Fibroblast of the aortic adventitia (primary cell): ENCODE measurements at regions not wholly inside any gene's neighbourhood (a gene's known extent, or its start where the extent isn't known, plus 50 kb on each side); places are given as distances from the start of the nearest gene placed in this dataset.

Experiments
- DNase-seq: peaks from one replicate; pipeline ENCODE4 v3.0.0-alpha.2; 2010; ENCODE audit warnings: low read depth
- H3K4me3 ChIP-seq: 2 replicates; pipeline ENCODE4 v1.5.1; 2011; ENCODE audit warnings: low read depth, mild to moderate bottlenecking, control low read depth, low read length, moderate library complexity
- TF ChIP-seq, protein P1 (sequence below): IDR thresholded peaks from 2 replicates; pipeline ENCODE4 v1.5.1; 2011; ENCODE audit warnings: mild to moderate bottlenecking, low read length, control low read depth, inconsistent platforms; ENCODE audit not compliant: insufficient read depth

DNA sequence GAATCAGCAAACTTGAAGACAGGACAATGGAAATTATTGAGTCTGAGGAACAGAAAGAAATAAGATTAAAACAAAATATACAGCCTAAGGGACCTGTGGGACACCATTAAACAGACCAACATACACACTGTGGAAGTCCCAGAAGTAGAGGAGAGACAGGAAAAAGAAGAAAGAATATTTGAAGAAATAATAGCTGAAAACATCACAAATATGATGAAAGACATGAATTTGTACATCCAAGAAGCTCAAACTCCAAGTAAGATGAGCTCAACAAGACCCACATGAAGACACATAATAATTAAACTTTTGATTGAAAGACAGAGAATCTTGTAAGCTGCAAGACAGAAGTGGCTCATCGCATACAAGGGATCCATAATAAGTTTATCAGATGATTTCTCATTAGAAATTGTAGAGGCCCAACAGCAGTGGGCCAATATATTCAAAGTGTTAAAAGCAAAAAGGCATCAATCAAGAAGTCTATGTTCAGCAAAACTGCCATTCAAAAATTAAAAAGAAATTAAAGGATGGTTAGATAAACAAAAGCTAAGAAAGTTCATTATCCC is 311.3 kb upstream of the ADGRL2 start:
- TF ChIP-seq, protein P1, sequence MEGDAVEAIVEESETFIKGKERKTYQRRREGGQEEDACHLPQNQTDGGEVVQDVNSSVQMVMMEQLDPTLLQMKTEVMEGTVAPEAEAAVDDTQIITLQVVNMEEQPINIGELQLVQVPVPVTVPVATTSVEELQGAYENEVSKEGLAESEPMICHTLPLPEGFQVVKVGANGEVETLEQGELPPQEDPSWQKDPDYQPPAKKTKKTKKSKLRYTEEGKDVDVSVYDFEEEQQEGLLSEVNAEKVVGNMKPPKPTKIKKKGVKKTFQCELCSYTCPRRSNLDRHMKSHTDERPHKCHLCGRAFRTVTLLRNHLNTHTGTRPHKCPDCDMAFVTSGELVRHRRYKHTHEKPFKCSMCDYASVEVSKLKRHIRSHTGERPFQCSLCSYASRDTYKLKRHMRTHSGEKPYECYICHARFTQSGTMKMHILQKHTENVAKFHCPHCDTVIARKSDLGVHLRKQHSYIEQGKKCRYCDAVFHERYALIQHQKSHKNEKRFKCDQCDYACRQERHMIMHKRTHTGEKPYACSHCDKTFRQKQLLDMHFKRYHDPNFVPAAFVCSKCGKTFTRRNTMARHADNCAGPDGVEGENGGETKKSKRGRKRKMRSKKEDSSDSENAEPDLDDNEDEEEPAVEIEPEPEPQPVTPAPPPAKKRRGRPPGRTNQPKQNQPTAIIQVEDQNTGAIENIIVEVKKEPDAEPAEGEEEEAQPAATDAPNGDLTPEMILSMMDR, result no peak
- DNase-seq, result no peak
- H3K4me3 ChIP-seq, result no peak overlapping the region

DNA sequence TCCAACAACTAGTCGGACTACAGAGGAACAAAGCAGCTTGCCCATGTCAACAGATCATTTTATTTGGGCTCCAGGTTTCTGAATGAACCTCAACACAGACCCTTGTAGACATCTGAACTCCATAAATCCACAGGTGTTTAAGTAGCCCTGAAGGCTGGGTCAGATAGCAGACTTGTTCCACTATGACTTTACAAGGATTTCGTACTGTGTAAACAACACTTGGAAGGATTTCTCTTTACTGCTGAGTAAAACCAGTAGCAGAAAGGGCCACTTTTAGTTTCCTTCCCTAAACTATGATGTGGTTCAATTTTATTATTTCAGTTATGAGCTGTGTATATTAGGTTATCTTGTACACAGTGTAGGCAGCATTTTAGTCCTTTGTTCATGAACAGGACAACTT is 316.4 kb upstream of the ADGRL2 start:
- H3K4me3 ChIP-seq, result no peak overlapping the region
- DNase-seq, result no peak
- TF ChIP-seq, protein P1, result no peak

DNA sequence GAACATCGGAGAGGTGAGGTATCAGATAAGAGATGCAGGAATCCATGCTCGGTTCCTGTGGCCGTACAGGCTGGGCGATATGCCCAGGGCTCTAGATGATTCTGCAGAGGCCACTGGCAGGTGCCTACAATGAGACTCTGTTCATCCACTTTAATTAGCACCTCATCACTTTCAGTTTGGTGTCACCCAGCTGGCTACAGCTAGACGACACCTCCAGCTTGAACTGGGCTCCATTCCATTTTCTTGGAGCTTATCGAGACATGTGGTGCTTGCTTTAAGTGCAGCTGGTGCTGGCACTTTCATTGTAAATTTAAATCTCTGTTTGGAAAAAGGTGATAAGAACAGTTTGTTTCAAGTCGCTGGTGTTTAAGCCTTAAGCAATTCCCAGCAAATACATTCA is 322.5 kb upstream of the ADGRL2 start:
- H3K4me3 ChIP-seq, result peak overlapping the region; percentile 9
- peak; percentile 4 for DNase-seq
- TF ChIP-seq, protein P1, result no peak

DNA sequence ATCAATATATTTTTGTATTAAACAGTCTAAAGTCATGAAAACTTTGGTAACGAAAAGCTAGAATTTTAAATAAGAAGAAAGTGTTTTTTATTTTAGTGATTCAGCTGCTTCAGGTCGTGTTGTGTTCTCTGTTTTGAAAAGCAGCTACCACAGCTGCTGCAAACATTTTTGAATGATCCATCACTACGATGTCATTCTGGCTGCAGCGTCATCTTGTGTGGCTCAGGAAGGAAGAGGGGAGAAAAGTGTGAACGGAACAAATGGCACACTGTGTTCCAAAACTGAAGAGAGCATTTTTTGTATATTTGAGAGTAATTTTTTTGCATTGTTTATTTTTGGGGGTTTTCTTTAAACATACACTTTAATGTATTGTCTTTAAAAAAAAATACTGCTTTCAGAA is 323.0 kb upstream of the ADGRL2 start:
- DNase-seq, result no peak
- no peak overlapping the region for H3K4me3 ChIP-seq
- TF ChIP-seq, protein P1, result no peak

DNA sequence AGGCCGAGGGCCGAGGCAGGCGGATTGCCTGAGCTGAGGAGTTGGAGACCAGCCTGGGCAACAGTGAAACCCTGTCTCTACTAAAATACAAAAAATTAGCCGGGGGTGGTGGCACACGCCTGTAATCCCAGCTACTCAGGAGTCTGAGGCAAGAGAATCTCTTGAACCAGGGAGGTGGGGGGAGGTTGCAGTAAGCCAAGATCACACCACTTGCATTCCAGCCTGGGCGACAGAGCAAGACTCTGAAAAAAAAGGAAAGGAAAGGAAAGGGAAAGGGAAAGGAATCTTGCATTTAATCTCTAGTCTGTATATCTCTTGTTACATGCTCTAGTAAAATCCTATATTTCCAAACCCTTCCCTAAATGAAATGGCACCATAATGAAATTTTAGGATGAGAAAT is 328.3 kb upstream of the ADGRL2 start:
- no peak overlapping the region for H3K4me3 ChIP-seq
- no peak for DNase-seq
- TF ChIP-seq, protein P1, result no peak

DNA sequence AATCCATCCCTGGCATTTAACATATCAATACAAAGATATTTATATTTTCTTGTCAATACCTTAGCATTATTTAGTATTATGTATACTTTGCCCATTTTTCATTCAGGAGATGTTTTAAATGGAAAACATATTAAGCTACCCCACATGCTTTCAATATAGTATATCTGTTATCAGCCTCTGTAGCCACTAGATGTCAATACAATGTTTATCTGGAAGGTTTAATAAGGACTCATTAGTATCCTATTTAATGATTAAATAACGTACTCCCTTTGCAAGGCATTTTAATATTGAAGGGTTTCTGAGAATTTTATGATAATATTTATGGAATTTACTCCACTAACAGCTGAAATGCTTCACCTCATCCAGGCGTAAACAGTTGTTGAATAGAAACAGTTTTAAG is 329.5 kb upstream of the ADGRL2 start:
- H3K4me3 ChIP-seq, result no peak overlapping the region
- no peak for DNase-seq
- TF ChIP-seq, protein P1, result no peak

DNA sequence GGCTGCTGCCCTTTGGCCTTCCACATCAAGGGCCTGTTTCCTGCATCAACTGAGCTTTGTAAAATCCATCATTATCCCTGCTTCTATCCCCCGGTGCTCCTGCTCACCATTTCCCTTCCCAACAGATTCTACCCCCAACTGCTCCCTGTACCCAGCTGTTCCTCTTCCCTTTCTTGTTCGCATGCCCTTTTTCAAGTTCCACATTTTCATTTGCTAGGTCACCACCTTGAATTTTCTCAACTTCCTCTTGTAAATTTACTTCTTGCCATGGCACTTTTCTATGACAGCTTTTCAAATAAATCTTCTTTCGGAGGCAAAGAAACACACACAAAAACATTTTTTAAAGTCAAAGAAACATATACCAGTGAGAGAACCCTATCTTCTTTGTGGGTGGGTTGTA is 330.5 kb upstream of the ADGRL2 start:
- no peak overlapping the region for H3K4me3 ChIP-seq
- no peak for DNase-seq

More for the DNA sequence above, 330.5 kb upstream of the ADGRL2 start:
- TF ChIP-seq, protein P1, result no peak
